ENCODE measurements at regions not wholly inside any gene's neighbourhood (a gene's known extent, or its start where the extent isn't known, plus 50 kb on each side); places are given as distances from the start of the nearest gene placed in this dataset.

DNA sequence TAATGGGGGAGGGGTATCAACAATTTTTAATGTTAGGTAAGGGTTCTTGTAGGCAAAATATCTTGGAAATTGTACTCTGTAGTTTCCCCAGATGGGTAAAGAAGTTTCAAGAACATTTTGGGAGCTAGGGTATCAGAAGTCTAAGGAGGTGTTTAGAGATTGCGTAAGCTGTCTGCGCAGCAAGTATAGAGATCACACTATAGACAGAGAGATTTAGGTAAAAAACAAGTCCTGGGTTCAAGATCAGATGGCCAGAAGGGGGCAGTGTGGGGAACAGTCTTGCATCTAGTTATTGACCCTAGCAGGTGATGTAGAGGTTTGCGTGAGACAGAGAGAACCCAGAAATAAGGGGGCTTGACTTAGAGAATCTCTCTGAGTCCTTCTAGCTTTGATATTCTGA, 80.8 kb downstream of the S1PR1 start:
- no peak for DNase-seq

DNA sequence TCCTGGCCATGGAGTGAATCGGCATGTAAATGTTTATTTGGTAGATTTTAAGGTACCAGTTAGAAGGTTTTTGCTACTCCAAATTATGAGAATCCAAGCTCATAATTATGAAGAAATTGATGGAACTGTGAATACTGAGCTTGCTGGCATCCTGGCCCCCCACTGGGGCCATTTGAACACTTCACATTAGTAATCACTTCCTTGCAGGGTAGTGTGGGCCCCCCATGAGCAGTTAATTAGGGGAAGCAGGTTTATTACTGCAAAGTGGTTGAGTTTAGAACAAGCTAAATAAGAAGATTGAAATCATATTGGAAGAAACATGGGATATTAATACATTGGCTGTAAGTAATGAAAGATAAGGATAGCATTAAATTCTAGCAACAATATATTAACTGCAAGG, 86.7 kb downstream of the S1PR1 start:
- DNase-seq = no peak

DNA sequence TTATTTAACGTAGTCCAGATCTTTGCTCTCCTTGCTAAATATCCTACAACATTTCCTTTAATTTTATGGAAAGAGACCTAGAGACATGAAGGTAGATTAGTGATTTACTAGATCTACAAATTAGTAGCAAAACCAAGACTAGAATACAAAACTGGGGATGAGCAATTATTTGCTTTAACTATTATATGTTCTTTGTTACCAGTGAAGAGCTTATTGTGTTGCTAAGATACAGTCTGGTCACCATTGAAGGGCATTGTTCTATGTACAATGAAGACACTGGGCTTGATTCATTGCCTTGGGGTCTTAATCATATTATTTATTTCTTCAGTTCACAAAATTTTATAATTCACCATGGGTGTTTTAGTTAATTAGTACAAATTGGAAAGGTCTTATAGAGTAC, 88.3 kb downstream of the S1PR1 start:
- DNase-seq = peak; percentile 71

DNA sequence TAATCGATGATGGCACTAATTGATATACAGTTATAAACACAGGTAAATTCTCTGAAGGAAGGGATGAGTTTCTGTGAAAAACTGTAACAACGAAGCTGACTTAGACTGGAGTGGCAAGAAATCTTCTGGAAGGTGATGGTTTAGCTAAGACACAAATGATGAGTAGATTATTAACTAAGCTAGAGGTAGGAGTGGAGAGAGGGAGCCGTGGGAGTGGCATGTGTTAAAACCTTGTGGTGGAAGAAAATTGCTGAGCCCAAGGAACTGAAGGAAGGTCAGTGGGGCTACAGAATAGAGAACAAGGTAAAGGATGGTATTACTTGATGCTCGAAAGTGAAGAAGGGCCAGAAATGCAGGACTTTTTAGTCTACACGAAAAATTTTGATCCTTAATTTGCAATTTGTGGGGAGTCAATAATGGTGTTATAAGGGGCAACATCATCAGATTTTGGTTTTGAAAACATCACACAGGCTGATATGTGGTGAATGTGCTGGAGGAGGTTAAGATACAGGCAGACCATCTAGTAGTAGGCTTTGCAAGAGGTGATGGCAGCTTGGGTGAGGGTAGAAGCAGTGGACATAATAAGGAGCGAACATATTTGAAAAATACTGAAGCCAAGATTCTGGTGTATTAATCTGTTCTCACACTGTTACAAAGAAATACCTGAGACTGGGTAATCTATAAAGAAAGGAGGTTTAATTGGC, 93.8 kb downstream of the S1PR1 start:
- no peak for DNase-seq

- DNase-seq = no peak
These were observed 95.0 kb downstream of the S1PR1 start for GRCh38 chr1:101331794-101332193.

DNA sequence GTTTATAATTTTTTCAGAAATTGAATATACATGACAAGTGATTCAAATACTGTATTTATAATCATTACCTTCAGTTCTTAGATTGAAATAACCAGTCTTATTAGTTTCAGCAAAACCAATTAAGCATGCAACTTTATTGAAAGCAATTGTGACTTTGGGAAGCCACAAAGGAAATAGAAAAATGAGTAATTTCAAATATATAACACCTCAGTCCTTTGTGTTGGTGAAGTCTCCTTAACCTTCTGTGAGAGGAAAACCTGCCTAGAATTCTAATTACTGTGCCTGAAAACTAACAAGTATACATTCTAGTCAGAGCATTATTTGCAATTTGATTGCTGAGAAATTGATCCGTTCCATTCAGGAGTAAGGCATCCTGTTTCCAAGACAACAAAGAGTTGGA, 95.8 kb downstream of the S1PR1 start:
- no peak for DNase-seq

DNA sequence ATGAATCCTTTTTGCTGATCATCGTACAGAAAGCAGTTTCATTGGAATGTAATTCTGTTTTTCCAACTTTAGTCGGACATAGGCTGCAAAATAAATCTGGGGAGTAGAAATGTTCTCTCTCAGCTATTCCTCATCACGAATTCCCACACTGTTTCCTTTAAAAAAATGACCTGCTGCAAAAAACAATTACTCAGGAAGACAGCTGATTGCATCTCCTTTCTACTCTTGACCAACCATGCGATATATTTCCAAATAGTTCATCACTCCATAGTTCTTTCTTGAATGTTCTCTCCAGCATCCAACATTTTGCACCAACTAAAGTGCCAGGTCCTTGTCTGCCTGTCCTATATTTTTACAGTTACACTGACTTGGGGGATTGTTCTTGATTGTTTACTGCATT, 96.4 kb downstream of the S1PR1 start:
- DNase-seq = no peak

DNA sequence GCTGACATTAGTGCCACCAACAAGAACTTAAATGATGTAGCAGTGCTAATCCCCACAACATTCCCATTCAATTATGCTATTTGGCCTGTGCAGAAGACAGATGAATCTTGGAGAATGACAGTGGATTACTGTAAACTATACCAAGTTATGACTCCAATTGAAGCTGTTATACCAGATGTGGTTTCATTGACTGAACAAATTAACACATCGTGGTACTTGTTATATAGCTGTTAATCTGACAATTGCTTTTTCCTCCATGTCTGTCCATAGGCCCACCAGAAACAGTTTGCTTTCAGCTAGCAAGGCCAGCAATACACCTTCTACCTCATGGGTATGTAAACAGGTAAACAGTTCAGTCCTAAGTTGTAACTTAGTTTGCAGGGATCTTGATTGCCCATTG, 101.1 kb downstream of the S1PR1 start:
- no peak for DNase-seq

DNA sequence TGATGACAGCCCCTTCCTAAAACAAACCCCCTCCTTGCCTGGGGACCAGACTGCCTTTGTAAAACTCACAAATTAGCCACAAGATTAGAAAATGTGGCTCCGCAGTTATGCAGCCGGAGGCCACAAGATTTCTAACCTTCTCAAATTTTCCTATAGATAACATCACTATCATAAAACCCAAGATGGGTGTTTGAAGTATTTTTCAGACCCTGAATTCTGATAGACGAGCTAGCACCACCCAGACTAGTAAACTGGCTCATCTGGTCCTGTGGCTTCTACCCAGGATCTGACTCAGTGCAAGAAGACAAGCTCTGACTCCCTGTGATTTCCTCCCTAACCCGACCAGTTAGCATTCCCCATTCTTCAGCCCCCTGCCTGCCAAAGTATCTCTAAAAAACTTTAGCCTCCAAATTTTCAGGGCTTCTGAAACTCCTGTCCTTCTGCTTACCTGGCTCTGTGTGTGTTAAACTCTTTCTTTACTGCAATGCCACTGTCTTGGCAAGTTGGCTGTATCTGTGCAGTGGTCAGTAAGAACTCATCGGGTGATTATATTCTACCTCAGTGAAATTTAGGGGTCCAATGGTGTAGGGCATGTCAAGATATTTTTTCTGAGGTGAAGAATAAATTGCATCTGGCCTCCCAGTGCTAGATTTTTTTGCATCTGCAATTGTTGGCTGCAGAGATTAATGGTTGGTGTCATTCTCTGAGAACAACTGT, 102.1 kb downstream of the S1PR1 start:
- DNase-seq = no peak

GRCh38 chr1:101344745-101345144, 107.9 kb downstream of the S1PR1 start:
- no peak for DNase-seq

DNA sequence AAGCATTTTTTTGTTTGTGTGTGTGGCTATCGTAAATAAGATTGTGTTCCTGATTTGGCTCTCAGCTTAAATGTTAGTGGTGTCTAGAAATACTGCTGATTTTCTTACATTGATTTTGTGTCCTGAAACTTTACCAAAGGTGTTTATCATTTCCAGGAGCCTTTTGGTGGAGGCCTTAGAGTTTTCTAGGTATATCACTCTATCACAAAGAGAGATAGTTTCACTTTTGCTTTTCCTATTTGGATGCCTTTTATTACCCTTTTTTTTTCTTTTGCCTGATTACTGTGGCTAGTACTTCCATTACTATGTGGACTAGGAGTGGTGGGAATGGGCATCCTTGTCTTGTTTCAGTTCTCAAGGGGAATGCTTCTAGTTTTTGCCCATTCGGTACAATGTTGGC, 109.6 kb downstream of the S1PR1 start:
- DNase-seq = no peak

GRCh38 chr1:101356013-101356412, 119.2 kb downstream of the S1PR1 start:
- DNase-seq = no peak

DNA sequence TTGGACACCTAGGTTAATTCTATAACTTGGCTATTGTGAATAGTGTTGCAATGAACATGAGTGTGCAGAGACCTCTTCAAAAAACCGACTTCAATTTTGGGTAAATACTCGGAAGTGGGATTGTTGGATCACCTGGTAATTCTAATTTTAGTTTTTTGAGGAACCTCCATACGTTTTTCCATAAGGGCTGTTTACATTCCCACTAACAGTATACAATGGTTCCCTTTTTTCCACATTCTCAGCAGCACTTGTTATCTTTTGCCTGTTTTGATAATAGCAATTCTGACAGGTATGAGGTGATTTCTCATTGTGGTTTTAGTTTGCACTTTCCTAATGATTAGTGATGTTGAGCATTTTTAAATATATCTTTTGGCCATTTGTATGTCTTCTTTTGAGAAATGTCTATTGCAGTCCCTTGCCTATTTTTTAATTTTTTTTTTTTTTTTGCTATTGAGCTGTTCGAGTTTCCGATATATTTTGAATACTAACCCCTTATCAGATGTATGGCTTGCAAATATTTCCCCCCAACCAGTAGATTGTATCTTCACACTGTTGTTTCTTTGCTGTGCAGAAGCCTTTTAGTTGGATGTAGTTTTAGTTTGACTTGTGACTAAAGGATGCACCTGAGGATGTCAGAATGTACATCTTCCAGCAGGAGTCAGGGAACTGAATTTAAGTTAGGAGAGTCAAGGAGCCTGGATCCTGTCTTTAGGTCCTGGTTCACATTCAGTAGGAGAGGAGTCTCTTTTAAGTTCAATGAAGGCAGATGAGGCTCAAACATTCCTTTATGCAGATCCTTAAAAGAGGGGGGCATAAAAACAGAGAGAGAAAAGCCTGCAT, 120.0 kb downstream of the S1PR1 start:
- DNase-seq = no peak

DNA sequence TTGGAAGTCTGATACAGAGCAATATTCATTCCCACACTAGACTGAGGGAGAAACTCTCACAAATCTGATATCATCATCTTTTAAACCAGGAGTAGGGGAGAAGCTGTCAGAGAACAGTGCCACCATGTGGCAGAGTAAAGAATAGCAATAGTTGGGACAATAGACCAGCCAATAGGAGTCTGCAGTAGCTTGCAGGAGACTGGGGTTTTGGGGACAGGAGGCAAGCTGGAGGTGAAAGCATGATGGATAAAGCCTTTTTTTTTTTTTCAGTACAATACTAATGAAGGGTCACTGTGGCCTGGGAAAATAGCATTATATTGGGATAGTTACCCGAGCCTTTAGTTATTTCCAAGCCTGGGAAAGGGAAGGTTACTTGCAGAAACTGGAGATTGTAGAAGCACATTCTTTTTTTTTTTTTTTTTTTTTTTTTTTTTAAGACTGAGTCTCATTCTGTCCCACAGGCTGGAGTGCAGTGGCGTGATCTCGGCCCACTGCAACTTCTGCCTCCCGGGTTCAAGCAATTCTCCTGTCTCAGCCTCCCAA, 120.7 kb downstream of the S1PR1 start:
- peak; percentile 74 for DNase-seq

DNA sequence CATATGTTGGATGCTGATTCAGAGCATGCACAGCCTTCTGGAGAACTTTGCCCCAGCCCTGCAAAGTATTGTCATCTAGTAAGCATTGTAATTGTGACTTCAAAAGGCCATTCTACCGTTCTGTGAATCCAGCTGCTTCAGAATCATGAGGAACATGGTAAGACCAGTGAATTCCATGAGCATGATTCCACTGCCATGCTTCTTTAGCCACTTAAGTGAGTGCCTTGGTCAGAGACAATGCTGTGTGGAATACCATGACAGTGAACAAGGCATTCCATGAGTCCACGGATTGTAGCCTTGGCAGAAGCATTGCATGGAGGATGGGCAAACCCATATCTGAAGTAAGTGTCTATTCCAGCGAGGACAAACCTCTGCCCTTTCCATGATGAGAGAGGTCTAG, 123.7 kb downstream of the S1PR1 start:
- DNase-seq = no peak

DNA sequence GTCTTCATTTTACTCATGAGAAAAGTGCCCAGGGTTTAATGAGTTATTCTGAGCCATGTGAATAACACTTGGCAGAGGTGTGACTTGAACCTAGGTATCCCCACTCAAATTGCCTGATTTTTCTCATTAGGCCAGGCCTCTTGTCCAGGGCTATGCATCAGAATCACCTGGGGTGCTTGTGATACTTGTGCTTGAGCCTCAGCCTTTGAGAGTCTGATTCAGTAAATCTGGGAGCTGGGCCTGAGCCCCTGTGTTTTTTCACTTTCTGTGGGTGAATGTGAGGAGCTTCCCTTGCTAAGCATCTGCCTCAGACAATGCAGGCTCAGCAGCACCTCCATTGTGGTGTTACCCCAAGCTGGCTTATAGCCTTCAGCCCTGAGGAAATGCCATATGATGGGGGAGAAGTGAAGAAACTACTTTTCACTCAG, 127.1 kb downstream of the S1PR1 start:
- no peak for DNase-seq

DNA sequence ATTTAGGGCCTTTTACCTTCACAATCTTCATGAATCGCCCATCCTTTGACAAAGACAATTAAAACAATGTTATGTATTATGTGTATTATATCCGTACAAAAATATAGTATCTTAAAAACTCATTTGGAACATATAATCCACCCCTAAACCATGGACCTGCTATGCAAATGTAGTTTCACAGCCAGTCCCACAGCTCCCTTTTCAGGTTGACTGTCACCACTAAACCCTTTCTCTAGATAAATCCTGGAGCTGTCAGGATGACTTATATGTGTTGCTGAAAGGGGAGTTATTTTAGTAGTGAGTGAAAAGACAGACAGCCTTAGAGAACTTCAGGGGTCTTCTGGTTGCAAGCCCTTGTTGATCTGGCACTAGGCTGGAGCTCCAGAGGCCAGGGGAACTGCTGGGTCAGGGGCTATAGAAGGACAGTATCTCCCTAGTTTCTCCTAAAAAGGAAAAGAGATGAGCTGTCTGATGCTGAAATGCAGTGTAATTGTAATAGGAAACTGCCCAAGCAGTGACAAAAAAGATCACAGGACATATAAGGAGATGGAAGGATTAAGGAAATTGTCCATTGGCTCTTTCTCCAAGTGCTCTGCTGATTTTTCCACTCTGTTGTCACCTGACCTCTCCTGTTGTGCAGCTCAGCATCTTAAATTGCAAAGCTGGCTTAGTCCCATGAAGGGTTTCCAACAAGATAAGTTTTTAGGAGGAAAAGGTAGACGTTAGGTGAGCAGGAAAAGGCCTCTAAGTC, 127.7 kb downstream of the S1PR1 start:
- DNase-seq = no peak

- no peak for DNase-seq
These were observed 128.4 kb downstream of the S1PR1 start for GRCh38 chr1:101365186-101365585.

GRCh38 chr1:101365878-101366277, 129.1 kb downstream of the S1PR1 start:
- no peak for DNase-seq

DNA sequence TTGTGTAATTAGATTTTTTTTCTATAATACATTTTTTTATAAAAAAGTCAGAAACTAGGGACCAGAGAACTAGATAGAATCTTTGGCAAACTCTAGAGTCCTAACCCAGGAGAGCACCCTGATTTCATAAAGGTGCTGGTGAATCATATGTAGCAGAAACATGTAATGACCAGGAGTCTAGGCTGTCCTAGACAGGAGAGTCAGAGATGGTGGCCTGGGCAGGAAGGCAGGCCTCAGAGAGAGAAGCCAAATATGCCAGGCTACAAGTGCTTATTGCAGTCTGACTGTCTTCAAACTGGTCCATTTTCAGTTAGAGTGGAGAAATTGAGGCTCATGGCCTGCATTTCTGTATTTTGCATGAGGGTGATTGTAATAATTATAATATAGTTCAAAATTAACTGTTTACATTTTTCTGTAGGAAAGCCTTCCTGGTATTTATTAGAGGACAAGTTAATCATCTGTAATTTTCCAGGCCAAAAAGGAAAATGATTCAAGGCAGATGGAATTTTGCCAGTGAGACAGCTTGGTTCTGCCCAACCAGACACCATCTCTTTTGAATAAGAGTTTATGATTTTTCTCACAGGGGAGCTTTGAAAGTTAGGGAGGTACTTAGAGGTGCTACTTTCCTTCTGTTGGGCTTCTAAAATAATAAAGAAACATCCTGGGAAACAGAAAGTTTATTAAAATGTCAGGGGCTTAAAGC, 129.8 kb downstream of the S1PR1 start:
- DNase-seq = no peak

- DNase-seq = no peak
These were observed 130.8 kb downstream of the S1PR1 start for GRCh38 chr1:101367630-101368029.

DNA sequence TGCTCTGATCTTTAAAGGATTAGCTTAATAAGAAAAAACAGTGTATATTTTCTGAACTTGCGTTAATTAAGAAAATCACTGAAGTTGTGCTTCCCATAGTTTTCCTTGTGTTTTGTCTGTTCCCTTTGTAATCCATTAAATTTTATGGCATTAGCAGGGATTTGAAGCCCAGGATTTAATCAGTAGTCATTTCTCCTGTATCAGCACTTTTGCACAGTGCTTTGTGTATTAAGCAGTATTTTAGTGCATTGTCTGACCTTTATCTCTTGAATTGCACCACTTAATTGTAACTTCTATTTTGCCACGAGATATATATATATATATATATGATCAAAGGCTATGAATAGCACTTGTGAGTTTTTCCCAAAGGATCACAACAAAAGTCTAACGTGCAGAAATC, 133.7 kb downstream of the S1PR1 start:
- no peak for DNase-seq

Data from COR-L47 (cell line).